Putamen (tissue), 1 donor: ENCODE measurements at regions not wholly inside any gene's neighbourhood (a gene's known extent, or its start where the extent isn't known, plus 50 kb on each side); places are given as distances from the start of the nearest gene placed in this dataset.

Source experiments
- DNase-seq: peaks from one replicate; pipeline ENCODE4 v3.0.0-alpha.2; 2016; ENCODE audit warnings: low spot score

- no peak for DNase-seq
These were observed 353.3 kb upstream of the GNPDA2 start for GRCh38 chr4:45079616-45080015.

GRCh38 chr4:45078201-45078600 lies 351.8 kb upstream of the GNPDA2 start:
- no peak for DNase-seq

GRCh38 chr4:45072981-45073380 lies 346.6 kb upstream of the GNPDA2 start:
- no peak for DNase-seq

GRCh38 chr4:45064741-45065140 lies 338.4 kb upstream of the GNPDA2 start:
- no peak for DNase-seq

GRCh38 chr4:45063696-45064095 lies 337.3 kb upstream of the GNPDA2 start:
- no peak for DNase-seq

- no peak for DNase-seq
These were observed 336.7 kb upstream of the GNPDA2 start for GRCh38 chr4:45062935-45063545.

GRCh38 chr4:45043911-45044310 lies 317.6 kb upstream of the GNPDA2 start:
- no peak for DNase-seq

GRCh38 chr4:45036677-45037076 lies 310.3 kb upstream of the GNPDA2 start:
- DNase-seq: no peak

GRCh38 chr4:45033676-45034419 lies 307.5 kb upstream of the GNPDA2 start:
- DNase-seq: no peak

- no peak for DNase-seq
These were observed 303.7 kb upstream of the GNPDA2 start for GRCh38 chr4:45030059-45030458.

GRCh38 chr4:45007508-45007907 lies 281.2 kb upstream of the GNPDA2 start:
- no peak for DNase-seq

GRCh38 chr4:45006078-45006477 lies 279.7 kb upstream of the GNPDA2 start:
- no peak for DNase-seq

GRCh38 chr4:45004847-45005565 lies 278.6 kb upstream of the GNPDA2 start:
- no peak for DNase-seq

- no peak for DNase-seq
These were observed 278.0 kb upstream of the GNPDA2 start for GRCh38 chr4:45004326-45004725.

GRCh38 chr4:44996276-44996845 lies 270.0 kb upstream of the GNPDA2 start:
- no peak for DNase-seq

- DNase-seq: no peak
These were observed 261.7 kb upstream of the GNPDA2 start for GRCh38 chr4:44988011-44988410.

GRCh38 chr4:44985938-44986337 lies 259.6 kb upstream of the GNPDA2 start:
- DNase-seq: no peak

- DNase-seq: no peak
These were observed 258.8 kb upstream of the GNPDA2 start for GRCh38 chr4:44985152-44985551.

- DNase-seq: no peak
These were observed 257.7 kb upstream of the GNPDA2 start for GRCh38 chr4:44984083-44984482.

- no peak for DNase-seq
These were observed 256.7 kb upstream of the GNPDA2 start for GRCh38 chr4:44983083-44983482.

GRCh38 chr4:44978020-44978419 lies 251.7 kb upstream of the GNPDA2 start:
- DNase-seq: no peak

GRCh38 chr4:44965435-44966095 lies 239.2 kb upstream of the GNPDA2 start:
- DNase-seq: no peak
